ENCODE measurements at regions not wholly inside any gene's neighbourhood (a gene's known extent, or its start where the extent isn't known, plus 50 kb on each side); places are given as distances from the start of the nearest gene placed in this dataset.
"Not testable (repeated sequence)": the region's sequence is repeated elsewhere in the genome, so short reads cannot be mapped to it uniquely, and the experiment has no call there.

GRCh38 chr2:88920399-88920798 is 228.9 kb downstream of the RPIA start:
- TF ChIP-seq, protein P1, sequence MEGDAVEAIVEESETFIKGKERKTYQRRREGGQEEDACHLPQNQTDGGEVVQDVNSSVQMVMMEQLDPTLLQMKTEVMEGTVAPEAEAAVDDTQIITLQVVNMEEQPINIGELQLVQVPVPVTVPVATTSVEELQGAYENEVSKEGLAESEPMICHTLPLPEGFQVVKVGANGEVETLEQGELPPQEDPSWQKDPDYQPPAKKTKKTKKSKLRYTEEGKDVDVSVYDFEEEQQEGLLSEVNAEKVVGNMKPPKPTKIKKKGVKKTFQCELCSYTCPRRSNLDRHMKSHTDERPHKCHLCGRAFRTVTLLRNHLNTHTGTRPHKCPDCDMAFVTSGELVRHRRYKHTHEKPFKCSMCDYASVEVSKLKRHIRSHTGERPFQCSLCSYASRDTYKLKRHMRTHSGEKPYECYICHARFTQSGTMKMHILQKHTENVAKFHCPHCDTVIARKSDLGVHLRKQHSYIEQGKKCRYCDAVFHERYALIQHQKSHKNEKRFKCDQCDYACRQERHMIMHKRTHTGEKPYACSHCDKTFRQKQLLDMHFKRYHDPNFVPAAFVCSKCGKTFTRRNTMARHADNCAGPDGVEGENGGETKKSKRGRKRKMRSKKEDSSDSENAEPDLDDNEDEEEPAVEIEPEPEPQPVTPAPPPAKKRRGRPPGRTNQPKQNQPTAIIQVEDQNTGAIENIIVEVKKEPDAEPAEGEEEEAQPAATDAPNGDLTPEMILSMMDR (IDR thresholded peaks at IDR 0.05) = not testable (repeated sequence)
- not testable (repeated sequence) for TF ChIP-seq POLR2A (IDR thresholded peaks at IDR 0.05; ENCODE audit: low read depth)
